Upper lobe of right lung (tissue), 1 donor: ENCODE measurements at regions not wholly inside any gene's neighbourhood (a gene's known extent, or its start where the extent isn't known, plus 50 kb on each side); places are given as distances from the start of the nearest gene placed in this dataset.

Source experiments
- ATAC-seq: fragments of 200-7000 bp; cut with Tn5 transposase; one replicate; pipeline ENCODE4 v1.9.1; 2020; ENCODE audit warnings: mild to moderate bottlenecking, moderate library complexity
- DNase-seq: peaks from one replicate; pipeline ENCODE4 v3.0.0-alpha.2; 2020
- H3K27ac ChIP-seq: fragments of 200-600 bp; one replicate; pipeline ENCODE4 v1.8.0; 2022
- H3K27me3 ChIP-seq: fragments of 200-600 bp; one replicate; pipeline ENCODE4 v1.8.0; 2022; ENCODE audit warnings: mild to moderate bottlenecking
- H3K36me3 ChIP-seq: fragments of 200-600 bp; one replicate; pipeline ENCODE4 v1.8.0; 2022
- H3K4me1 ChIP-seq: fragments of 200-600 bp; one replicate; pipeline ENCODE4 v1.8.0; 2022
- H3K4me3 ChIP-seq: fragments of 200-600 bp; one replicate; pipeline ENCODE4 v1.8.0; 2022; ENCODE audit warnings: mild to moderate bottlenecking
- H3K9me3 ChIP-seq: fragments of 200-600 bp; one replicate; pipeline ENCODE4 v1.8.0; 2022
- CTCF ChIP-seq: fragments of 200-600 bp; IDR thresholded peaks from one replicate; pipeline ENCODE4 v1.8.0; 2022; ENCODE audit warnings: antibody characterized with exemption
- intact Hi-C: fragments of 100-400 bp; cut with DNase I; formaldehyde crosslinking; loops from one replicate; pipeline ENCODE4 v1.11.0; 2022
- donor health status: DM: no; HTN: yes; CAD: no; lungs with severe emphysema.

DNA sequence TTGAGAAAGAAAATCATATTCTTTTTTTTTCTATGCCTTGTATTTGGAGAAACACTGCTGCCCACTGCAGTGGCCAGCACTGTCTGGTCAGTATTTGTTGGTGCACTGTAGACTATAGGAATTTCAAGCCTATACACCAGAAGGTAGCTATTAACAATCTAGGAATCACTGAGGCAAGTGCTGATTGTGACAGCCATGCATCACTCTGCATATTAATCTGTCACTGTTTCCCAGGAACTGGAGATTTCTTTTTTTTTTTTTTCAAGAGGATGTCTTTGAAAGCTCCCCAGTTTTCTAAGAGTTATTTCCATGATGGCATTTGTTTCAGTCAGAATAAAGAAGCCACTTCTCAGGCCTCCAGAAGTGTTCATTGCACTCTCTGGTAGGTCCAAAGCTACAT is 737.8 kb upstream of the PTBP2 start:
- no peak overlapping the region for H3K4me3 ChIP-seq
- no peak for ATAC-seq
- TF ChIP-seq CTCF: no peak

GRCh38 chr1:95984798-95985374 is 736.7 kb upstream of the PTBP2 start:
- intact Hi-C loops: no loop called here
- no peaks in the 10 kb centered on the region for H3K9me3 ChIP-seq

More for the DNA sequence above, 737.8 kb upstream of the PTBP2 start:
- intact Hi-C loops: no loop called here
- Histone ChIP-seq H3K9me3 (no peaks in the 10 kb centered on the region), H3K27ac (no peak overlapping the region), H3K27me3 (no peaks in the 10 kb centered on the region), H3K36me3 (no peaks in the 10 kb centered on the region), H3K4me1 (no peaks in the 10 kb centered on the region)
- DNase-seq: no peak

DNA sequence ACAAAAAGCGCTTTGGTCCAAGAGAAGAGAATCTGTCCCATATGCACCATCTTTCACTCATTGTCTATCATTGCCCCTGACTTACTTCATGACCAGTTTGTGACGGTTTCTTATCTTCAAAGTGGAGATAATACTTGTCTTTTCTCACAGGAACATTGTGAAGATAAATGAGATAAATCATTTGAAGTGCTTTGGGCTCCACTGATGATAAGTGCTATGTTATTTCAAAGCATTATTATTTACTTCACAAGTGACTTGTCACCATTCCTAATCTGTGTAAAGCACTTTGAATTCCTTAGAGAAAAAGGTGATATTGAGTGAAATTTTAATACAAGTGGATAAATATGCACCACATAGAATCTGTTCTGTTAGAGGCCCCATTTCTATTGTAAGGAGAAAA is 731.6 kb upstream of the PTBP2 start:
- no peak overlapping the region for H3K27ac ChIP-seq
- DNase-seq: no peak
- no peaks in the 10 kb centered on the region for H3K36me3 ChIP-seq
- H3K4me1 ChIP-seq: no peaks in the 10 kb centered on the region
- intact Hi-C loops: no loop called here
- no peak overlapping the region for H3K4me3 ChIP-seq
- H3K27me3 ChIP-seq: no peaks in the 10 kb centered on the region
- ATAC-seq: no peak
- no peaks in the 10 kb centered on the region for H3K9me3 ChIP-seq
- no peak for TF ChIP-seq CTCF

More at GRCh38 chr1:95984798-95985374, 736.7 kb upstream of the PTBP2 start:
- H3K27ac ChIP-seq: no peak overlapping the region
- H3K36me3 ChIP-seq: no peaks in the 10 kb centered on the region
- DNase-seq: no peak
- TF ChIP-seq CTCF: no peak
- no peaks in the 10 kb centered on the region for H3K4me1 ChIP-seq
- ATAC-seq: no peak
- H3K4me3 ChIP-seq: no peak overlapping the region
- no peaks in the 10 kb centered on the region for H3K27me3 ChIP-seq

GRCh38 chr1:95991787-95992520 is 729.6 kb upstream of the PTBP2 start:
- Histone ChIP-seq H3K4me3 (no peak overlapping the region), H3K4me1 (no peaks in the 10 kb centered on the region), H3K9me3 (no peaks in the 10 kb centered on the region), H3K27ac (no peak overlapping the region), H3K27me3 (no peaks in the 10 kb centered on the region), H3K36me3 (no peaks in the 10 kb centered on the region)
- DNase-seq (no peak), ATAC-seq (no peak)
- intact Hi-C loops: no loop called here
- TF ChIP-seq CTCF: no peak

GRCh38 chr1:95994643-95995042 is 726.9 kb upstream of the PTBP2 start:
- Histone ChIP-seq H3K36me3 (no peaks in the 10 kb centered on the region), H3K4me1 (no peaks in the 10 kb centered on the region), H3K27me3 (no peaks in the 10 kb centered on the region), H3K4me3 (no peak overlapping the region), H3K9me3 (no peaks in the 10 kb centered on the region), H3K27ac (no peak overlapping the region)
- ATAC-seq (no peak), DNase-seq (no peak)
- intact Hi-C loops: no loop called here
- TF ChIP-seq CTCF: no peak
